A549 (cell line): ENCODE measurements at regions not wholly inside any gene's neighbourhood (a gene's known extent, or its start where the extent isn't known, plus 50 kb on each side); places are given as distances from the start of the nearest gene placed in this dataset.

Source experiments
- ATAC-seq, 2 experiments: fragments of 200-7000 bp in 1 of 2; fragments of >200 bp in 1 of 2; cut with Nextera tagmentation in 1 of 2; cut with Tn5 transposase in 1 of 2; 3 replicates each; pipeline versions ENCODE4 v1.8.0 to v1.9.1; 2018 to 2020; ENCODE audit warnings: mild to moderate bottlenecking in 1 of 2, moderate library complexity in 1 of 2
- CTCF ChIA-PET: fragments of 300-600 bp; sonication (Branson Sonifier 250); formaldehyde crosslinking; extraction: SDS; loops from one replicate; lab custom pipeline; 2021; ENCODE audit warnings: antibody characterized with exemption, inconsistent platforms; lab: Yijun Ruan, JAX
- POLR2A ChIA-PET: fragments of 350-600 bp; formaldehyde crosslinking; extraction: SDS; loops from one replicate; lab custom pipeline; 2021; ENCODE audit warnings: antibody characterized with exemption, inconsistent platforms; lab: Yijun Ruan, JAX
- DNase-seq, 2 experiments: peaks; one replicate each; pipeline versions ENCODE4 v3.0.0 to v3.0.0-alpha.2; 2011 to 2016; ENCODE audit warnings: low read depth in 1 of 2, low spot score in 1 of 2
- FAIRE-seq: peaks from 2 replicates; lab custom pipeline; 2011; peaks lifted over from hg19 to GRCh38; lab: Jason Lieb, UNC
- H3K27ac ChIP-seq, 2 experiments: fragments of >200 bp; sonication (Bioruptor Twin); formaldehyde crosslinking; 3 replicates each; pipeline ENCODE4 v1.5.1; 2016 to 2017
- H3K4me1 ChIP-seq: fragments of >200 bp; sonication (Bioruptor Twin); formaldehyde crosslinking; 3 replicates; pipeline ENCODE4 v1.6.1; 2016
- H3K4me2 ChIP-seq: fragments of >200 bp; sonication (Bioruptor Twin); formaldehyde crosslinking; 3 replicates; pipeline ENCODE4 v1.6.1; 2016
- H3K4me3 ChIP-seq: fragments of >200 bp; sonication (Bioruptor Twin); formaldehyde crosslinking; 3 replicates; pipeline ENCODE4 v1.5.1; 2016
- H3K9me3 ChIP-seq: fragments of >200 bp; sonication (Bioruptor Twin); formaldehyde crosslinking; 3 replicates; pipeline ENCODE4 v1.6.1; 2016
- BHLHE40 ChIP-seq: IDR thresholded peaks from 2 replicates; pipeline ENCODE4 v1.6.1; 2012; ENCODE audit warnings: low read depth, low read length, inconsistent platforms
- CBX8 ChIP-seq: fragments of 200-600 bp; sonication (generic); IDR thresholded peaks from 2 replicates; pipeline ENCODE4 v1.6.1; 2016
- CHD2 ChIP-seq: fragments of 150-350 bp; IDR thresholded peaks from 2 replicates; pipeline ENCODE4 v1.6.1; 2014; ENCODE audit warnings: low read length; ENCODE audit not compliant: partially characterized antibody
- E2F6 ChIP-seq: IDR thresholded peaks from 2 replicates; pipeline ENCODE4 v1.6.1; 2012; ENCODE audit warnings: low read depth, borderline replicate concordance
- EHF ChIP-seq: fragments of 250-450 bp; sonication (Bioruptor Pico); IDR thresholded peaks from 2 replicates; pipeline ENCODE4 v1.5.0; 2020; ENCODE audit warnings: mild to moderate bottlenecking
- ELK1 ChIP-seq: fragments of 150-350 bp; IDR thresholded peaks from 2 replicates; pipeline ENCODE4 v1.6.1; 2014; ENCODE audit warnings: low read depth, mild to moderate bottlenecking, low read length
- EP300 ChIP-seq, 2 experiments: fragments of >200 bp; sonication (Bioruptor Twin); formaldehyde crosslinking; IDR thresholded peaks; 2 replicates in 1 of 2; 3 replicates in 1 of 2; pipeline ENCODE4 v1.6.1; 2016 to 2017
- FOXS1 ChIP-seq: fragments of 250-450 bp; sonication (Bioruptor Pico); IDR thresholded peaks from 2 replicates; pipeline ENCODE4 v1.5.0; 2020; ENCODE audit warnings: mild to moderate bottlenecking, moderate library complexity
- HEYL ChIP-seq: fragments of 250-450 bp; sonication (Bioruptor Pico); IDR thresholded peaks from 2 replicates; pipeline ENCODE4 v1.8.0; 2021; ENCODE audit warnings: mild to moderate bottlenecking, moderate library complexity
- HOXB5 ChIP-seq: fragments of 250-450 bp; sonication (Bioruptor Pico); IDR thresholded peaks from 2 replicates; pipeline ENCODE4 v1.5.0; 2020; ENCODE audit warnings: mild to moderate bottlenecking, moderate library complexity
- JUN ChIP-seq, 2 experiments: fragments of >200 bp; sonication (Bioruptor Twin); formaldehyde crosslinking; IDR thresholded peaks; 2 replicates in 1 of 2; 3 replicates in 1 of 2; pipeline ENCODE4 v1.6.1; 2016 to 2017
- KDM1A ChIP-seq: fragments of 200-600 bp; sonication (generic); IDR thresholded peaks from 2 replicates; pipeline ENCODE4 v1.6.1; 2016; ENCODE audit warnings: low read depth, mild to moderate bottlenecking
- KDM5A ChIP-seq: fragments of 200-600 bp; sonication (generic); IDR thresholded peaks from 2 replicates; pipeline ENCODE4 v1.6.1; 2016; ENCODE audit warnings: antibody characterized with exemption, mild to moderate bottlenecking
- MAZ ChIP-seq: fragments of 150-350 bp; IDR thresholded peaks from 2 replicates; pipeline ENCODE4 v1.6.1; 2014; ENCODE audit warnings: antibody characterized with exemption, low read depth, low read length, borderline replicate concordance
- NFE2L2 ChIP-seq: fragments of 150-350 bp; conservative IDR thresholded peaks from 2 replicates; pipeline ENCODE4 v1.6.1; 2014; ENCODE audit warnings: low read length
- NR3C1 ChIP-seq: fragments of >200 bp; sonication (Bioruptor Twin); formaldehyde crosslinking; IDR thresholded peaks from 3 replicates; pipeline ENCODE4 v1.6.1; 2017
- REST ChIP-seq: fragments of 200-600 bp; sonication (generic); IDR thresholded peaks from 2 replicates; pipeline ENCODE4 v1.6.1; 2016; ENCODE audit warnings: antibody characterized with exemption, mild to moderate bottlenecking, moderate library complexity
- RFX5 ChIP-seq: fragments of 450-650 bp; IDR thresholded peaks from 2 replicates; pipeline ENCODE4 v1.7.1; 2014; ENCODE audit warnings: antibody characterized with exemption, mild to moderate bottlenecking, moderate library complexity
- SMC3 ChIP-seq: fragments of >200 bp; sonication (Bioruptor Twin); formaldehyde crosslinking; IDR thresholded peaks from 3 replicates; pipeline ENCODE4 v1.6.1; 2018; ENCODE audit warnings: inconsistent platforms
- ZC3H11A ChIP-seq: fragments of 450-650 bp; IDR thresholded peaks from 2 replicates; pipeline ENCODE4 v1.6.1; 2014; ENCODE audit warnings: antibody characterized with exemption, mild to moderate bottlenecking
- ZNF302 ChIP-seq: fragments of 250-450 bp; sonication (Bioruptor Pico); IDR thresholded peaks from 2 replicates; pipeline ENCODE4 v1.9.0; 2021; ENCODE audit warnings: inconsistent platforms, mild to moderate bottlenecking, moderate library complexity
- WGBS: methylation state at CpG from one replicate; pipeline ENCODE4 v1.1.6; 2017; ENCODE audit errors: missing lambda C conversion rate; 5-methylcytosine and 5-hydroxymethylcytosine counted together
- TF ChIP-seq, protein P1 (sequence below): fragments of >200 bp; sonication (Bioruptor Twin); formaldehyde crosslinking; IDR thresholded peaks from 2 replicates; pipeline ENCODE4 v1.6.1; 2016
- TF ChIP-seq, protein P2 (sequence below): fragments of >200 bp; sonication (Bioruptor Twin); formaldehyde crosslinking; IDR thresholded peaks from 3 replicates; pipeline ENCODE4 v1.6.1; 2016
- TF ChIP-seq, protein P3 (sequence below): fragments of >200 bp; sonication (Bioruptor Twin); formaldehyde crosslinking; IDR thresholded peaks from 3 replicates; pipeline ENCODE4 v1.5.1; 2016
- TF ChIP-seq, protein P4 (sequence below): fragments of 250-450 bp; sonication (Bioruptor Pico); IDR thresholded peaks from 2 replicates; pipeline ENCODE4 v1.5.0; 2020; ENCODE audit warnings: low read depth, mild to moderate bottlenecking, moderate library complexity
- TF ChIP-seq, protein P5 (sequence below): IDR thresholded peaks from 2 replicates; pipeline ENCODE4 v1.6.1; 2012

DNA sequence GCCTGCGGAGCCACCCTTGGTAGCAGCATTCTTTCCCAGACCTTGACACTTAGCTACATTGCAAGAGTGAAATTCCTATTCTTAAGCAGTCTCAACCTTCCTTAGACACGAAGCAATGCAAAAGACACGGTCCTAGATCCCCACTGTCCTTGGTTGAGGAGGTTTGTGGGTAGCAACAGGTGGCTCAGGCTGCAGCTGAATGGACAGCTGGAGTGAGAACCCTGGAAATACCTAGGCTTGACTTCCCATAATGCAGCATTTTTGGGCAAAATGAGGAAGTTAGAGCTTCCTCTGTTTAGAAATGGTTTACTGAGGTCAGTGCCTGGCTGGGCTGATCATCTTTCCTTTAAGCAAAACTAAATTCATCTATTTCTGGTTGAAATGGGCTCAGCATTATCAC lies 296.6 kb downstream of the RFC3 start:
- ChIA-PET POLR2A (no interaction called here), CTCF (no interaction called here)
- Histone ChIP-seq H3K4me2 (no peak overlapping the region), H3K9me3 (no peaks in the 10 kb centered on the region), H3K4me1 (no peaks in the 10 kb centered on the region)
- ATAC-seq (no peak), DNase-seq (no peak)
- no peak for TF ChIP-seq FOXS1 (CRISPR knock-in tag)
- TF ChIP-seq CBX8 = no peak
- TF ChIP-seq SMC3 = no peak
- no peak for TF ChIP-seq RFX5
- TF ChIP-seq JUN (IDR thresholded peaks at IDR 0.05) = no peak
- TF ChIP-seq ZC3H11A = no peak
- no peak for TF ChIP-seq EP300 (IDR thresholded peaks at IDR 0.05)
- TF ChIP-seq BHLHE40 = no peak
- no peak for TF ChIP-seq ELK1
- TF ChIP-seq, protein P1, sequence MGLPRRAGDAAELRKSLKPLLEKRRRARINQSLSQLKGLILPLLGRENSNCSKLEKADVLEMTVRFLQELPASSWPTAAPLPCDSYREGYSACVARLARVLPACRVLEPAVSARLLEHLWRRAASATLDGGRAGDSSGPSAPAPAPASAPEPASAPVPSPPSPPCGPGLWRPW = no peak
- no peak for TF ChIP-seq KDM1A
- TF ChIP-seq, protein P2, sequence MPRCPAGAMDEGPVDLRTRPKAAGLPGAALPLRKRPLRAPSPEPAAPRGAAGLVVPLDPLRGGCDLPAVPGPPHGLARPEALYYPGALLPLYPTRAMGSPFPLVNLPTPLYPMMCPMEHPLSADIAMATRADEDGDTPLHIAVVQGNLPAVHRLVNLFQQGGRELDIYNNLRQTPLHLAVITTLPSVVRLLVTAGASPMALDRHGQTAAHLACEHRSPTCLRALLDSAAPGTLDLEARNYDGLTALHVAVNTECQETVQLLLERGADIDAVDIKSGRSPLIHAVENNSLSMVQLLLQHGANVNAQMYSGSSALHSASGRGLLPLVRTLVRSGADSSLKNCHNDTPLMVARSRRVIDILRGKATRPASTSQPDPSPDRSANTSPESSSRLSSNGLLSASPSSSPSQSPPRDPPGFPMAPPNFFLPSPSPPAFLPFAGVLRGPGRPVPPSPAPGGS = no peak
- TF ChIP-seq NR3C1 = no peak
- no peak for TF ChIP-seq CHD2
- TF ChIP-seq HEYL = no peak
- TF ChIP-seq, all 56 proteins: peak for 0
- FAIRE-seq = no peak
- H3K27ac ChIP-seq = no peak overlapping the region
- H3K4me3 ChIP-seq = no peak overlapping the region
- WGBS = 67% methylated on average over 3 of the region's 3 CpGs

GRCh38 chr13:34116651-34117050 lies 298.7 kb downstream of the RFC3 start:
- TF ChIP-seq KDM5A (no peak), REST (no peak), EHF (CRISPR knock-in tag) (no peak), MAZ (no peak), ELK1 (no peak), E2F6 (no peak), EP300 (IDR thresholded peaks at IDR 0.05) (no peak), ZNF302 (CRISPR knock-in tag) (no peak), HOXB5 (CRISPR knock-in tag) (no peak), NFE2L2 (no peak)
- TF ChIP-seq, protein P3, sequence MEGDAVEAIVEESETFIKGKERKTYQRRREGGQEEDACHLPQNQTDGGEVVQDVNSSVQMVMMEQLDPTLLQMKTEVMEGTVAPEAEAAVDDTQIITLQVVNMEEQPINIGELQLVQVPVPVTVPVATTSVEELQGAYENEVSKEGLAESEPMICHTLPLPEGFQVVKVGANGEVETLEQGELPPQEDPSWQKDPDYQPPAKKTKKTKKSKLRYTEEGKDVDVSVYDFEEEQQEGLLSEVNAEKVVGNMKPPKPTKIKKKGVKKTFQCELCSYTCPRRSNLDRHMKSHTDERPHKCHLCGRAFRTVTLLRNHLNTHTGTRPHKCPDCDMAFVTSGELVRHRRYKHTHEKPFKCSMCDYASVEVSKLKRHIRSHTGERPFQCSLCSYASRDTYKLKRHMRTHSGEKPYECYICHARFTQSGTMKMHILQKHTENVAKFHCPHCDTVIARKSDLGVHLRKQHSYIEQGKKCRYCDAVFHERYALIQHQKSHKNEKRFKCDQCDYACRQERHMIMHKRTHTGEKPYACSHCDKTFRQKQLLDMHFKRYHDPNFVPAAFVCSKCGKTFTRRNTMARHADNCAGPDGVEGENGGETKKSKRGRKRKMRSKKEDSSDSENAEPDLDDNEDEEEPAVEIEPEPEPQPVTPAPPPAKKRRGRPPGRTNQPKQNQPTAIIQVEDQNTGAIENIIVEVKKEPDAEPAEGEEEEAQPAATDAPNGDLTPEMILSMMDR = no peak
- TF ChIP-seq, protein P4, sequence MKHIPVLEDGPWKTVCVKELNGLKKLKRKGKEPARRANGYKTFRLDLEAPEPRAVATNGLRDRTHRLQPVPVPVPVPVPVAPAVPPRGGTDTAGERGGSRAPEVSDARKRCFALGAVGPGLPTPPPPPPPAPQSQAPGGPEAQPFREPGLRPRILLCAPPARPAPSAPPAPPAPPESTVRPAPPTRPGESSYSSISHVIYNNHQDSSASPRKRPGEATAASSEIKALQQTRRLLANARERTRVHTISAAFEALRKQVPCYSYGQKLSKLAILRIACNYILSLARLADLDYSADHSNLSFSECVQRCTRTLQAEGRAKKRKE (CRISPR knock-in tag) = no peak
- TF ChIP-seq, protein P1 = no peak
- TF ChIP-seq, protein P5, sequence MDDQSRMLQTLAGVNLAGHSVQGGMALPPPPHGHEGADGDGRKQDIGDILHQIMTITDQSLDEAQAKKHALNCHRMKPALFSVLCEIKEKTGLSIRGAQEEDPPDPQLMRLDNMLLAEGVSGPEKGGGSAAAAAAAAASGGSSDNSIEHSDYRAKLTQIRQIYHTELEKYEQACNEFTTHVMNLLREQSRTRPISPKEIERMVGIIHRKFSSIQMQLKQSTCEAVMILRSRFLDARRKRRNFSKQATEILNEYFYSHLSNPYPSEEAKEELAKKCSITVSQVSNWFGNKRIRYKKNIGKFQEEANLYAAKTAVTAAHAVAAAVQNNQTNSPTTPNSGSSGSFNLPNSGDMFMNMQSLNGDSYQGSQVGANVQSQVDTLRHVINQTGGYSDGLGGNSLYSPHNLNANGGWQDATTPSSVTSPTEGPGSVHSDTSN = no peak
- 81% methylated on average over 3 of the region's 3 CpGs for WGBS
- no peak for DNase-seq
- Histone ChIP-seq H3K4me2 (no peak overlapping the region), H3K4me1 (no peaks in the 10 kb centered on the region), H3K27ac (no peak overlapping the region), H3K9me3 (no peaks in the 10 kb centered on the region), H3K4me3 (no peak overlapping the region)
- no peak for FAIRE-seq
- CTCF ChIA-PET = no interaction called here
- POLR2A ChIA-PET = no interaction called here
- ATAC-seq = no peak
